NCI-H82 treated with DMSO at 0.1 percent for 48 hours (cell line): ENCODE measurements at regions not wholly inside any gene's neighbourhood (a gene's known extent, or its start where the extent isn't known, plus 50 kb on each side); places are given as distances from the start of the nearest gene placed in this dataset.
"Not testable (repeated sequence)": the region's sequence is repeated elsewhere in the genome, so short reads cannot be mapped to it uniquely, and the experiment has no call there.

ENCODE experiments used
- DNase-seq: peaks from one replicate; lab custom pipeline; 2025; ENCODE audit not compliant: unreplicated experiment; lab: John Stamatoyannopoulos, UW

- no peak for DNase-seq
Observed at GRCh38 chrX:138014577-138014976, 448.6 kb downstream of the ZIC3 start.

GRCh38 chrX:138018145-138018799, 452.3 kb downstream of the ZIC3 start:
- DNase-seq, result no peak

GRCh38 chrX:138020941-138021340, 455.0 kb downstream of the ZIC3 start:
- no peak for DNase-seq

GRCh38 chrX:138026211-138026610, 460.3 kb downstream of the ZIC3 start:
- DNase-seq, result no peak

- DNase-seq, result no peak
Observed at GRCh38 chrX:138031715-138032114, 465.8 kb downstream of the ZIC3 start.

GRCh38 chrX:138034136-138034535, 468.2 kb downstream of the ZIC3 start:
- no peak for DNase-seq

GRCh38 chrX:138037548-138037947, 471.6 kb downstream of the ZIC3 start:
- no peak for DNase-seq

- no peak for DNase-seq
Observed at GRCh38 chrX:138057883-138058282, 492.0 kb downstream of the ZIC3 start.

- DNase-seq, result no peak
Observed at GRCh38 chrX:138058931-138059330, 493.0 kb downstream of the ZIC3 start.

- no peak for DNase-seq
Observed at GRCh38 chrX:138067415-138067814, 501.5 kb downstream of the ZIC3 start.

GRCh38 chrX:138073626-138074025, 507.7 kb downstream of the ZIC3 start:
- no peak for DNase-seq

GRCh38 chrX:138082251-138082650, 516.3 kb downstream of the ZIC3 start:
- DNase-seq, result no peak

- no peak for DNase-seq
Observed at GRCh38 chrX:138082896-138083295, 517.0 kb downstream of the ZIC3 start.

GRCh38 chrX:138110910-138111309, 545.0 kb downstream of the ZIC3 start:
- not testable (repeated sequence) for DNase-seq

GRCh38 chrX:138127314-138127713, 561.4 kb downstream of the ZIC3 start:
- no peak for DNase-seq

- DNase-seq, result peak; percentile 29
Observed at GRCh38 chrX:138128027-138128671, 562.2 kb downstream of the ZIC3 start.

- DNase-seq, result peak; percentile 11
Observed at GRCh38 chrX:138150709-138151108, 560.8 kb downstream of the FGF13 start.

- no peak for DNase-seq
Observed at GRCh38 chrX:138157850-138158249, 553.7 kb downstream of the FGF13 start.

GRCh38 chrX:138191998-138192397, 519.5 kb downstream of the FGF13 start:
- DNase-seq, result no peak

GRCh38 chrX:138229718-138230117, 481.8 kb downstream of the FGF13 start:
- no peak for DNase-seq

GRCh38 chrX:138240266-138240665, 471.3 kb downstream of the FGF13 start:
- no peak for DNase-seq

GRCh38 chrX:138254001-138254400, 457.5 kb downstream of the FGF13 start:
- DNase-seq, result no peak

GRCh38 chrX:138255373-138255772, 456.1 kb downstream of the FGF13 start:
- no peak for DNase-seq
